Upper lobe of left lung (tissue), 4 donors: ENCODE measurements at regions not wholly inside any gene's neighbourhood (a gene's known extent, or its start where the extent isn't known, plus 50 kb on each side); places are given as distances from the start of the nearest gene placed in this dataset.
"Not testable (repeated sequence)": the region's sequence is repeated elsewhere in the genome, so short reads cannot be mapped to it uniquely, and the experiment has no call there.

Source experiments
- POLR2A ChIP-seq, 4 donors: fragments of 450-650 bp; IDR thresholded peaks; one replicate each; pipeline ENCODE4 v1.5.1; 2016 to 2017; ENCODE audit warnings: antibody characterized with exemption in 4 of 4, mild to moderate bottlenecking in 2 of 4
- TF ChIP-seq, protein P1 (sequence below), 6 experiments: fragments of 450-650 bp in 4 of 6; fragments of 200-600 bp in 2 of 6; sonication (generic) in 2 of 6; IDR thresholded peaks; one replicate each; pipeline ENCODE4 v1.5.1; 2016 to 2019; ENCODE audit warnings: antibody characterized with exemption in 6 of 6

GRCh38 chr21:5357839-5358238 lies 5163.5 kb upstream of the TPTE start:
- TF ChIP-seq, protein P1, sequence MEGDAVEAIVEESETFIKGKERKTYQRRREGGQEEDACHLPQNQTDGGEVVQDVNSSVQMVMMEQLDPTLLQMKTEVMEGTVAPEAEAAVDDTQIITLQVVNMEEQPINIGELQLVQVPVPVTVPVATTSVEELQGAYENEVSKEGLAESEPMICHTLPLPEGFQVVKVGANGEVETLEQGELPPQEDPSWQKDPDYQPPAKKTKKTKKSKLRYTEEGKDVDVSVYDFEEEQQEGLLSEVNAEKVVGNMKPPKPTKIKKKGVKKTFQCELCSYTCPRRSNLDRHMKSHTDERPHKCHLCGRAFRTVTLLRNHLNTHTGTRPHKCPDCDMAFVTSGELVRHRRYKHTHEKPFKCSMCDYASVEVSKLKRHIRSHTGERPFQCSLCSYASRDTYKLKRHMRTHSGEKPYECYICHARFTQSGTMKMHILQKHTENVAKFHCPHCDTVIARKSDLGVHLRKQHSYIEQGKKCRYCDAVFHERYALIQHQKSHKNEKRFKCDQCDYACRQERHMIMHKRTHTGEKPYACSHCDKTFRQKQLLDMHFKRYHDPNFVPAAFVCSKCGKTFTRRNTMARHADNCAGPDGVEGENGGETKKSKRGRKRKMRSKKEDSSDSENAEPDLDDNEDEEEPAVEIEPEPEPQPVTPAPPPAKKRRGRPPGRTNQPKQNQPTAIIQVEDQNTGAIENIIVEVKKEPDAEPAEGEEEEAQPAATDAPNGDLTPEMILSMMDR (IDR thresholded peaks at IDR 0.05), result not testable (repeated sequence)
- not testable (repeated sequence) for TF ChIP-seq POLR2A (IDR thresholded peaks at IDR 0.05)
